HG03159 (cell line): ENCODE measurements at regions not wholly inside any gene's neighbourhood (a gene's known extent, or its start where the extent isn't known, plus 50 kb on each side); places are given as distances from the start of the nearest gene placed in this dataset.

Experiments
- ATAC-seq: cut with Tn5 transposase; IDR thresholded peaks from one replicate; pipeline ENCODE4 v1.9.1; 2021; ENCODE audit warnings: mild to moderate bottlenecking, moderate library complexity; ENCODE audit not compliant: unreplicated experiment

DNA sequence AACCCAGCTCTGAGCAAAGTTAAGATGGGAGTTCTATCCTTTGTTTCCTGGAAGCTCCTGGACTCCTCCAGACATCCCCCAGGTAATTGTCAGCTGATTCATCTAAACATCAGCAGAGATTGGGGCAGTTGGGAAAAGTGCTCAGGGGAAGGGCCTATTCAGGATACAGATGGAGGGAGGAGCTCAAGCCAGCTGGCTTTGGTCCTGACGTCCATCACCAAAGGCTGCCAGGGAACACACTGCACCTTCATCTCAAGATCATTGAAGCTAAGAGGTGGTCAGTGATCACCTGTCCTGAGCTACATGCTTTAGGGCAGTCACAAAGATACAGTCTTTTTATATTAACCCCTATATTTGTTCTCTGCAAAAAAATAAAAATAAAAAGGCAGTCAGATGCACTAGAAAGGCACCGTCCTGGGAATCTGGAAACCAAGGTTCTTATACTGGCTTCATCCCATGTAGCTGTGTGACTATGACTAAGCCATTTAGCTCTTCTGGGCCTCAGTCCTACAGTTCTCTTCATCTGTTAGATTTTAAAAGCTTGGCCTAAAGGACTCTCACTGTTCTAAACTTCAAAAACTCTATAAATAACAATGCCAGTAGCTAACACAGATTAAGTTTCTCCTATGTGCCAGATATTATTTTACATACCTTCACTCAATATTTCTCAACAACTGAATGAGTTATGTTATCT, 446.5 kb downstream of the BCL11A start:
- ATAC-seq, result no peak

DNA sequence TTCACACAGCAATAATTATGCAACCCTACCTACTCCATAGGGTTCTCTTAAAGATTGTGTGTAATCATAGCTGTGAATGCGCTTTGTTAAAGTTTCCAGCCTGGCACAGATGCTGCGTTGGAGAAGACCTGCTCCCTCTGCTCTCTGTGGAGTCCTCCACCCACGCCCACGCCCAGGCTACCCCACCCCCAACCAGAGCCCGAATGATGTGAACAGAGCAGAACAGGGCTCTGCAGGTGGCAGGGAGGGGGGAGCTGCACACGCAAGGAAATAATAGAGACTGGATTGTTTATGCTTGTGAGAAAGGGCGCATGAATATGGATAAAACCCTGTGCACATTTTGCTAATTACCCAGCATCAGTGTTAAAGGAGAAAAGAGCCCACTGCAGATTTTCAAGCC, 447.5 kb downstream of the BCL11A start:
- no peak for ATAC-seq

DNA sequence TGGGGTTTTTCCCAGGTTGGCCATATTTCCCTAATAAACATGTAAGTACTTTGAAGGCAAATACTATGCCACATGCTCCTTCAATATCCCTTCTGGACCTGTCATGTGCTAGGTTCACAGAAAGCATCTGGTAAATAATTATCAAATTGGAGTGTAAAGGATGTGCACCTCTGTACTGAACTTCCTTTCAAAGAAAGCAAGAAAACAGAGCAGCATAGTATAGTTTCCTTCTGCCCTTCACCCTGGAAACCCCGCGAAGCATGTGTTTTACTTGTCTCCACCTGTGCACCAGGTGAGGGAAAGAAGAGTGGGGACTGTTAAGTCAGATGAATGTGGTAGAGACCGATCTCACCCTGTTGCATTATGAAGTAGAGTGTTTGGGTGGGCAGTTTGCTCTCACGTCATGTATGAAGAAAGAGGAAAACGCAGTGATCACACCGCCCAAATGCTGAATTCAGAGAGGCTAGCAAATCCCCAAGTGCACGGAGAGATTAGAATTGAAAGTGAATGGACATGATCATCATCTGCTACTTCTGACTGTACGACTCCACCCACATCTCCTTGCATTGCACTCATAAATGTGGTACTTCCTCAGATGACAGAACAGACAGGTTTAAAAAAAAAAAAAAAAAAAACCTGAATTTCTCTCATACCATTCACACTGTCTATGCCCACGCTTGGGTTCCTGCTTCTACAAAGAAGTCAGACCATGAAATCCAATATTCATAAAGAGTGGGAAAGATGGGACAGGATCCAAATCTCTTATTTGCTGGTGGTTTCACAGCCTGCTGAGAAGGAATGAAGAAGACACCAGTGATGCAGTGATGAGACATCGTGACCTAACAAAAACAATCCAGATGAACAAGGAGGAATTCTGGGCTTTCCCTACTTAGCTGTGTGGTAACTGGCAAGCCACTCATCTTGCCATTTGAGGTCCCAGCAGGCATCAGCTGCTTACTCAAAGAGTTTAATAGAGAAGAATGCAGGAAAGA, 448.6 kb downstream of the BCL11A start:
- ATAC-seq, result peak; percentile 74

DNA sequence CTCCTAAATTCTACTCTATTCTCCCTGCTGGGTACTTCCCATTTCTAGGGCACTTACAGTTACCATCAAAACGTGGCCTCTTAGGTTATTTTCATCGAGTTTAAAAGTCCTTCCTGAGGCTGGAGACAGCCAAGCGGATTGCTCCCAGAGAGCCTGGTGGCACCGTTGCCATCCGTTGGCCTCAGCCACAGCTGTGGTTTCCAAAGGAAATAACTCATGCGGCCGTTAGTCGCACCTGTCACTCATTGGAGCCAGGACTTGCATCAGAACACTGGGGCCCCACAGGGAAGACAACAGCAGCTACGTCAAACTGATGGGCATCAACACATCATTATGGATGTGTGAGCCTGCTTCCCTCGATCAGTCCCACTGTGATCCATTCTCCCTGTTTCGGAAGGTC, 453.4 kb downstream of the BCL11A start:
- ATAC-seq, result no peak

DNA sequence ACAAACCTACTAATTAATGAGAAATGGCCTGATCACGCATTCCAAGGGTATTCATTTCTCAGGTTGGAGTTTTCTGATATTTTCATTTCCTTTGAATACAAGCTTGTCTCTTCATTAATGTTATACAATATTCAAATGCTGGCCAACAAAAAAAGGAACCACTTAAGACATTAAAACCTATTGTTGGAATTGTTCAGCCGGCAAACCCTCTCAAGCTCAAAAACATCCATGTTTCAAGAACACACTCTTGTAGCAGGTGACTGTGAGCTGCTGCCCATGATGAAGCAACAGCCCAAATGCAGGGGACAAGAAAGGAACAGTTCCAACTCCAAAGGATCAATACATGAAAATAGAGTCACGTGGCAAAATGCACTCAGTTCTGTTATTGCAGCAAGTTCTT, 454.5 kb downstream of the BCL11A start:
- no peak for ATAC-seq

DNA sequence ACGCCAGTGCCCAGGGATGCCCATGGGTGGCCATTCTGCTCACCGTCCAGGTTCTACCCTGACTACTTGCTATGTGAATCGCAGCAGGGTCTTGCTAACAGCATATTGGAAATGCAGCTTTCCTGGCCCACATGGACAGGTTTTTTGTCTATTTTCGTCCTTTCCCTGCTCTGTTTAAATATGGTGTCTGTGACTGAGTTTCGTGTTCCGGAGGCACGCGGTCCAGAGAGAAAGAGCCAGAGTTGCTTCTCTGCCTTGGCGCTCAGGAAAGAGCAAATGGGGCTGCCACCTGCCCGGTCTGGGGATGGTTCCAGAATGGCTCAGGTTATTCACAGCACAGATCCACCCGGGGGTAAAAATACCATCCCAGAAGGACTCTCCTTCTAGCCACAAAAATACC, 456.2 kb downstream of the BCL11A start:
- ATAC-seq, result no peak

DNA sequence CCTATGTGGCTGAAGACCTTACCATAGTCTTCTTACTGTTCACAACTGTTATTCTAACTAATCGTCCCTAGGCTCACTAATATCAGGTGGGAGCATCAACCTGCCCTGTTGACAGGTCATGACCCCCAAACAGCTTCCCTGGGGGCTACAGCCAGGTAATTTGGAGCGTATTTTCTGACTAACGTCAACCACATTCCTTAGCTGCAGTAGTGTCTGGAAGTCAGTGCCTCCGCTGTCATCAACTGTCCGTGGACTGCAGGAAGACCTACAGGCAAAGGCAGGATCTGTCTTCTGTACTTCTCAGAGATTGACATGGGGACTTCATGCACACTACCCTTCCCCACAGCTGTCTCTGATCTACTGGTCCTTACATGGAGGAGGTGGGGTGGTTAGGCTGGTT, 456.9 kb downstream of the BCL11A start:
- no peak for ATAC-seq

DNA sequence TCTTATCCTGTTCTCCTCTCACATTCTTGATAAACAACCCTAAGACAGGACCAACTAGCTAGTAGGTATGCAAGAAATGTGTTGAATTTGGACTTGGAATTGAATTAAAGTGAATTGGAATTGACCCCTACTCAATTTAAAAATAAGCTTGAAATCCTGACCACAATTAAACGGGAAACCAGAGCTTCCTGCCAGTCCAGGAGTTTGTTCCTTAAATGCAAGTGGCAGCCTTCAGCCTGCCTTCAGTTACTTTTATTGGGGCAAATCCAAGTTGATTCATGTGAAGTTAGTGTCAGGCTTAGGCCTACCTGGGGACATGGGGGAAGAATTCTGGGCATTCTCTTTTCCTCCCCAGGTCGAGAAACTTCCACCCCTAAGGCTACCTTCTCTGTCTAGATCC, 457.6 kb downstream of the BCL11A start:
- no peak for ATAC-seq

DNA sequence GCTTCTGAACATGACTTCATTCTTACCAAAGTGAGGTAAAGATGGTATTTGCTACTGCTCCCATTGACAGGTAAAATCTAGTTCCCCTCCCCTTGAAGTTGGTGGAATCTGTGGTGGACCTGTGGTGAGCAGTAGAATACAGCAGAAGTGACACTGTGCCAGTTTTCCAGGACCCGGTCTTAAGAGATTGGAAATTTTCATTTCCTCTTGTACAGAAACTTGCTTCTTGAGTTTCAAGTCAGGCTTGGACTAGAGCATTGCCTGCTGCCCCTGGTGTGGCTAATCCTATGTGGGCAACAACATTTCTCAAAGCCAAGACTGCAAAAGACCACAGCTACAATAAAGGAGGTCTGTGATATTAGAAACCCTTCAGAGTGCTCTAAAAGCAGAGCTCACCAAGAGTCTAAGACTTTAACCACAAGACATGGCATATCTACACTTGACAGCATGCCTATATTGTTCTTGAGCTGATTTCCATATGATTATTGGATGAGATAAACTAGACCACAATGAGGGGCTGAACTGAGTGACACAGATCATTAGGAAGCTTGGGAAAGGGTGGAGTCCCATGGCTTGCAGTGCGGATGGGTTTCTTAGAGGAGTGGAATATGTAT, 458.1 kb downstream of the BCL11A start:
- no peak for ATAC-seq

DNA sequence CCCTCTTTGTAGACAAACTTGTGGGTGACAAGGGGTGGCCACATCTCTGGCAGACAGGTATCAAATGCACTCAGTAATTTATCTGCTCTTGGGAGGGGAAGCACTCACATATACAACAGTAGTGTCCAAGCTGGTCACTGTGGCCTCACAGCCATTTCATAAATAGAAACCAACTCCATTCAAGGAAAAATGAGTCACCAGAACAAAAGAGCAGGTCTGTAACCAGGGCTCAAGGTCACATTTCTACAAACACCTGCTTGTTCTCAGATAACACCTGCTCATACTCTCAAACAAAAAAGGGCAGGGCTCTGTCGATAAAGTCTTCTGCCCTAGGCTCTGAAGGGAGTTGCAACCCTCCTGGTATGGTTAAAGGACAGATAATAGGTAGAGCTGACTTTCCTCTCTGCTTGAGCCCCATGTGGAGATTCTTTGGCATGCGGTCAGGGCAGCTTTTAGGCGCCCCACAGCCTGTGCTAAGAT, 459.0 kb downstream of the BCL11A start:
- no peak for ATAC-seq

DNA sequence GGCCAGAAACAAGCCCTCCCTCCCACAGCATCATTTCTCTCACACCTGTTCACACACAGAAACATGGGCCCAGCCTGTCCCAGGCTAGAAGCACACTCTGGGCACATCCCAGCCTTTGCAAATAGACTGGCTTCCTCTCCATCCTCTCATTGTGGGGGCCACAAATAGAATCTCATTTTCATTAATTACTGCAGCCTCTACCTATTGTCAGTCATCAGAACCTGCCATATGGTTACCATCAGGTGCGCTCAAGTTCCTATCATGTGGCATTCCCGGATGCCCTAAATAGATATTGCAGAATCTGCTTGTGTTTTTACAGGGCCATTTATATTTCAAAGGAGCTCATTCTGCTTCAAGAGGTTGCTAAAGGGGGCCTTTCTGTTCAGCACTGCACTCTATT, 460.7 kb downstream of the BCL11A start:
- ATAC-seq, result no peak

DNA sequence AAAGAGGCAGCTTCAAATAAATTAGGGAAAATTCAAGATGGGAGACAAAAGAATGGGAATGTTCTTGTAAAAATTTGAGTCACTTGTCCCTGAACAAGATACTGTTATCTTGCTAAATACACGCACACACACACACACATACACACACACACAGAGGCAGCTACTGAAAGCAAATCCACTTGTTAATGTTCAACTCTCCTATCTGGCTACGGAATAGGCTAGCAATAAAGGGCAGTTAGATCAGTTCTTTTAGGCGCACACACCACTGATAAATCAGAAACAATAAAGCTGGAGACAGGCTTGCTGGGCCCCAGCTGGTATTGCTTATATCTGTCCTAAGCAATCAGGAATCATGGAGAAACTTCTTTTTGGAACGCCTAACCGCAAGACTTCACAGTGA, 461.6 kb downstream of the BCL11A start:
- no peak for ATAC-seq

DNA sequence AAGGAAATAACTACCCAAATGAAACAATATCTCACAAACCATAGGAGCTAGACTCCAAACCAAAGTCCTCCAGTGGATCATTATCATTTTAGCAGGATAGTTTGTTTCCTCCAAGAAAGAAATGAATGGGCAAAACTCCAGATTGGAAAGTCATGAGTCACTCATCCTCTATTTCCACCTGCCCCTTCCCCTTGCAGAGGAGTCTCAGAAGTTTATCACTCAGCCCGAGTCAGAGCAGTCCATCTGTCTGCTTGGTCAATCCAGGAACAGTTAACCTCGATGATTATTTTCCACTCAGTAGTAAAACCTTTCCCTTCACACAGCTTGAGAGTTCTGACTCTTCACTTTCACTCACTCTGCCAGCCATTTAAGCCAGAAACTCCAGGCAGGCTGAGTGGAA, 462.2 kb downstream of the BCL11A start:
- ATAC-seq, result no peak

DNA sequence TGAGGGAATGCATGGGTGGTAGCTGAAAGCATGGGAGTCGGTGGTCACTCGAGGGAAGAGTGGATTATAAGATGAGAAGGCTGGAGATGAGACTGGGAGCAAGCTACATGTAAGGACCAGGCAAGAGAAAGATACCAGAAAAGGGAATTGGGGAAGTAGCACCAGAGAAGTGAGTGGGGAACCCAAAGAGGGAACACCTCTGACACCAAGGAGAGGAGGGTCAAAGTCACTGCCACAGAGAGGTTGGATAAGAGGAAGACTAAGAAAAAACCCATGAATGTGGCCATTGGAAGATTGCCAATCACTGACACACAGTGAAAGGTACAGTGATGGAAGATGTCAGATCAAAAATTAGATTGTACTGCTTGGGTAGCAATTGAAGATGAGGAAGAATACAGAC, 473.9 kb downstream of the BCL11A start:
- no peak for ATAC-seq

DNA sequence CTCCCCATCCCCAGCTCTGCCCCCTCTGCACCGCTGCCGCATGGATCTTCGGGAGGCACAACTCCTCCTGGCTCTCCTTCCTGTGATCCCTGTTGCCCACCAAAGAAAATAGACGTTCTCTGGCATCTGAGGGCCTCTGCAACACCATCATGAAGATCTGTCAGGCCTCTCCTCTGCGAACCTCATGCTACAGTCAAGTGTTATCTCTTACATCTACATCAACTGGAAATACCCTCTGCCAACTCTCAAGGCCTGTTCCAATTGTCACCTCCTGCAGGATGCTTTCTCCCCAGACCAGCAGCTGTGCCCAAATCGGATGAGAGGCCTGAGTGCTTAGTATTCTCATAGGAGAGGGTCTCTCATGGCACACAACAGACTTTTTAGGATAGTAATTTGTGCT, 478.4 kb downstream of the BCL11A start:
- ATAC-seq, result no peak

DNA sequence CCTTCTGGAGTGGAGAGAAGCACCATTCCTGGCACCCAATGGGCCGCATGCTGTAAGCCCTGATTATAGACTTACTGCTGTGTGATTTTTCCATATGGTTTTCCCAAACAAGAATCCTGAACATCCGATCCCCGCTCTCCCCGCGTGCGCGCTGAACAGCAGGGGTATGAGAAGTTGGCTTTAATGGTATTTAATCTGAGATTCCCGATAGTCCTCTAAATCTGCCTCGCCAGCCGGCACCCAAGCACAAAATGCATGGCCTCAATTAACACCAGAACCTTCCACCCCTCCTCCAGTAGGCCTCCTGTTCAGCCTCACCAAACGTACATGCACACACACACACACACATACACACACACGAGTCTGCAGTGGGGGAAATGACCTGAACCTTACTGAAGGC, 480.3 kb downstream of the BCL11A start:
- no peak for ATAC-seq

DNA sequence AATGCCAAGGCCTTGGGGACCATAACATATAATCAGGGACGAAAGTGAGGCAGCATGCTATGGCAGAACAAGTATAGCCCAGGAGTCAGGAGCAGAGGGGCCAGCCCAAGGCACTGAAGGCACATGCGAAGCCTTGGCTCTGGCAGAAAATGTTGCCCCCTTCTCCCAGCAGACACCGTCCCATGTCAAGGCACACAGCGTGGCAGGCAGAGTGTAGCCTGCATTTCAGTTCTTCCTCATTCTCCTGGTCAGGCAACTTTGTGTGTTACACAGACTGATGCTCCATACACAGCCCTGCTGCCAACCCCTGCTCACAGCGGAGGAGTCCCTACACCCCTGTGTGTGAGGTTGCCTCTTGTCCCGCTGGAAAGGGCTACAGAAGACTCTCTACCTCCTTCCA, 480.8 kb downstream of the BCL11A start:
- ATAC-seq, result no peak

DNA sequence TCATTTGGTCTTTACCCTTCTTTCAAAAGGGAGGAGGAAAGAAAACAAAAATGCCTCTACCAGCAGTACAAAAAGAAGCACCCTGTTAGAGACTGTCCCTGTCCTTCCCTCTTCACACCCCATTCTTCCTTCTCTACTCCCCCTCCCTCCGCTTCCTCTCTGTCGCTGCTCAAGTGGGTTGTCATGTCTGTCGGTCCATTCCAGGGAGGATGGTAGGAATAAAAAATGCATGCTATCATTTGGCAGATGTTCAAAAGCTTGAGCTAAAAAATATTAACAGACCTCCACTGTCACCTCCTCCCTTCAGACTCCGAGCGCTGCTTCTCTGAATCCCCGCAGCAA, 482.0 kb downstream of the BCL11A start:
- no peak for ATAC-seq

DNA sequence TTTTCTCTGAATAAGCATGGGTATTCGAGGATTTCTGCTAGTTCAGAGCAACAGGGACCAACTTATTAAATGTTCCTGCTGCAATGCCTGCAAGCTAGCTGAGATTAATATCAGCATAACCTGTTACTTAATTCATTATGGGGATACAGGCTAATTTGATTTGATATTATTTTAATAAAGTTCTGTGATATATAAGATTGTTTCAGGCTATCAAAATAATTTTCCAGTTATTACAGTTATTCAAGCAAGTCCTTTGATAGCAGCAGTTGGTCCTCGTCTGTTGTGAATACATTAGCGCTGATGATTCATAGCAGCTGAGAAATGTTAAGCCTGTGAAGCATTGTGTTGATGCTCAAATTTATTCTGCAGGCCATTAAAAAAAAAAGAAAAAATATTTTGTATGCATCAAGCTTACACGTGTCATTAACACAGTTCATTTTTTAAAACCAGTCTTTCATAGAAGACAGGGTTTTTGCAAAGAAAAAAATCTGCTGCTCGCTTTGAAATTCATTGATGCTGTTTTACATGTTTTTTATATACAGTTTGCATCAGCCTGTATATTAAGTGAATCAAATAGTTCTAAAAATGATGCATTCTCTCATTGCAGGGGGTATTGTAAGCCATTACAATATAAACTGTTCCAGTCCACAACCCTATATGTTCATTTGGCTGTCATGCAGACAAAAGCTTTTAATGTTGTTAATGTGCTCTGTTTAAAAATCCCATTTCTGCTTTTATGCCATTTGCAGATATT, 482.5 kb downstream of the BCL11A start:
- no peak for ATAC-seq

DNA sequence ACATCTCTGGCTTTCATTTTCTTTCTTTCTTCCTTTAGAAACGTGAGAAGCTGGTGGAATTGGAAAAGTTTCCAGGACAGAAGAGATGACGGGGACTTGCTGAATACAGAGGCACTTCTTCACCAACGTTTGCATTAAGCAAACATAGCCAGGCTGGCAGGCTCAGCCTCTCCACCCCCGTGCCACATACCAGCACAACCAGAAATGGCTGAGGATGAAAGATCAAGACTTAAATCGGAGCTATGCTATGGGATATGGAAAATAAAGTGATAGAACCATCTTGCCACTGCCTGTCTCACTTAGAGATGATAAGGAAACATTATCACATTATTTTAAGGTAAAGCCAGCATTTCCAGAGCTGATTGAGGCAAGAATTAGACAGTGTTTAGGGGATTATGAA, 483.3 kb downstream of the BCL11A start:
- ATAC-seq, result no peak

DNA sequence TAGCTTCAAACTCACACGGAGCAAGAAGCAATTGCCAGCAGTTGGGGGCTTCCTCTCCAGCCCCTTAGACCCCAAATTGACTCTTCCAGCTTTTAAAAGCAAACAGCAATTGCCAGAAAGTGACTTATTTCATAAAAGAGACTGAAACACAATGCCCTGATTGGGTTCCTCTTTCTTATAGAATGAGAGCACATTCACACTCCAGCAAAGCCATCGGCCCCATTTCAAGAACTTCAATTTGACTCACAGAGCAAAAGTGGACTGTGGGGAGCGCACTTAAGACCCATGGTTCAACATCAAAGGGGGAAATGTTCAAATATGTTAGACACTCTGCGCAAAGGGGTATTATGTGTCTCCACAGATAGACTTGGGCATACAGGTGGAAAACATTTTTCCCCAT, 484.7 kb downstream of the BCL11A start:
- ATAC-seq, result no peak
